Activated T-cell treated with anti-CD3 and anti-CD28 coated beads, Interleukin-2, amount 50 U/mL, for 72 hours (primary cell): ENCODE measurements at regions not wholly inside any gene's neighbourhood (a gene's known extent, or its start where the extent isn't known, plus 50 kb on each side); places are given as distances from the start of the nearest gene placed in this dataset.
"Not testable (repeated sequence)": the region's sequence is repeated elsewhere in the genome, so short reads cannot be mapped to it uniquely, and the experiment has no call there.

Experiments used
- ATAC-seq, 2 donors: fragments of 150-1000 bp; cut with Tn5 transposase; replicated peaks in 1 of 2; 2 replicates each; pipeline ENCODE4 v1.10.0; 2021; ENCODE audit warnings: moderate library complexity in 2 of 2, mild to moderate bottlenecking in 1 of 2
- DNase-seq, 2 donors: peaks; one replicate each; pipeline ENCODE4 v3.0.0; 2021 to 2022; ENCODE audit warnings: mixed read lengths in 1 of 2
- H3K27ac Mint-ChIP-seq: one replicate; pipeline ENCODE4 v1.8.0; 2022; ENCODE audit warnings: mild to moderate bottlenecking, moderate library complexity, mixed read lengths
- H3K27me3 Mint-ChIP-seq: one replicate; pipeline ENCODE4 v1.8.0; 2022; ENCODE audit warnings: low read depth, mixed read lengths
- H3K36me3 Mint-ChIP-seq, 2 donors: one replicate each; pipeline ENCODE4 v1.8.0; 2022; ENCODE audit warnings: mixed read lengths in 2 of 2, mild to moderate bottlenecking in 1 of 2; ENCODE audit not compliant: insufficient read depth in 2 of 2
- H3K4me1 Mint-ChIP-seq: one replicate; pipeline ENCODE4 v1.8.0; 2022; ENCODE audit warnings: low read depth, mixed read lengths
- H3K4me3 Mint-ChIP-seq, 2 donors: one replicate each; pipeline ENCODE4 v1.8.0; 2022; ENCODE audit warnings: mild to moderate bottlenecking in 2 of 2, mixed read lengths in 2 of 2, moderate library complexity in 2 of 2
- H3K9me3 Mint-ChIP-seq, 2 donors: one replicate each; pipeline ENCODE4 v1.8.0; 2022; ENCODE audit warnings: mixed read lengths in 2 of 2

- Mint-ChIP-seq H3K4me3 (no peak overlapping the region), H3K27me3 (peaks cover 14% of the 10 kb centered on the region), H3K9me3 (no peaks in the 10 kb centered on the region), H3K4me1 (no peaks in the 10 kb centered on the region), H3K36me3 (no peaks in the 10 kb centered on the region), H3K27ac (no peak overlapping the region)
- DNase-seq (no peak), ATAC-seq (no peak)
Measured at GRCh38 chr7:1295776-1296355, 63.2 kb downstream of the UNCX start.

- DNase-seq (no peak), ATAC-seq (no peak)
- Mint-ChIP-seq H3K4me1 (no peaks in the 10 kb centered on the region), H3K36me3 (no peaks in the 10 kb centered on the region), H3K27ac (no peak overlapping the region), H3K27me3 (peaks cover 8% of the 10 kb centered on the region), H3K4me3 (no peak overlapping the region), H3K9me3 (no peaks in the 10 kb centered on the region)
Measured at GRCh38 chr7:1296356-1296981, 63.8 kb downstream of the UNCX start.

- ATAC-seq, result no peak
Measured at GRCh38 chr7:1297017-1297960, 64.6 kb downstream of the UNCX start.

GRCh38 chr7:1298051-1298930 is 65.6 kb downstream of the UNCX start:
- no peak for ATAC-seq

More at GRCh38 chr7:1297017-1297960, 64.6 kb downstream of the UNCX start:
- Mint-ChIP-seq H3K27me3 (no peaks in the 10 kb centered on the region), H3K27ac (no peak overlapping the region), H3K36me3 (no peaks in the 10 kb centered on the region), H3K9me3 (no peaks in the 10 kb centered on the region), H3K4me3 (no peak overlapping the region), H3K4me1 (no peaks in the 10 kb centered on the region)
- DNase-seq, result no peak

GRCh38 chr7:1298931-1299885 is 66.5 kb downstream of the UNCX start:
- Mint-ChIP-seq H3K27ac (no peak overlapping the region), H3K4me1 (no peaks in the 10 kb centered on the region), H3K27me3 (no peaks in the 10 kb centered on the region), H3K36me3 (no peaks in the 10 kb centered on the region), H3K9me3 (no peaks in the 10 kb centered on the region), H3K4me3 (no peak overlapping the region)
- ATAC-seq, result no peak
- DNase-seq, result no peak

More at GRCh38 chr7:1298051-1298930, 65.6 kb downstream of the UNCX start:
- no peak overlapping the region for H3K27ac Mint-ChIP-seq
- DNase-seq, result no peak
- H3K27me3 Mint-ChIP-seq, result no peaks in the 10 kb centered on the region
- no peaks in the 10 kb centered on the region for H3K36me3 Mint-ChIP-seq
- no peak overlapping the region for H3K4me3 Mint-ChIP-seq
- H3K4me1 Mint-ChIP-seq, result no peaks in the 10 kb centered on the region
- no peaks in the 10 kb centered on the region for H3K9me3 Mint-ChIP-seq

GRCh38 chr7:1300206-1300605 is 67.5 kb downstream of the UNCX start:
- H3K27me3 Mint-ChIP-seq, result no peaks in the 10 kb centered on the region
- no peaks in the 10 kb centered on the region for H3K36me3 Mint-ChIP-seq
- ATAC-seq, result no peak
- no peak overlapping the region for H3K4me3 Mint-ChIP-seq
- H3K27ac Mint-ChIP-seq, result no peak overlapping the region
- no peak for DNase-seq
- H3K9me3 Mint-ChIP-seq, result no peaks in the 10 kb centered on the region
- H3K4me1 Mint-ChIP-seq, result no peaks in the 10 kb centered on the region

- no peak for ATAC-seq
- no peak overlapping the region for H3K27ac Mint-ChIP-seq
Measured at GRCh38 chr7:1300636-1301035, 68.0 kb downstream of the UNCX start.

GRCh38 chr7:1301054-1301881 is 68.6 kb downstream of the UNCX start:
- H3K27me3 Mint-ChIP-seq, result no peaks in the 10 kb centered on the region
- H3K9me3 Mint-ChIP-seq, result no peaks in the 10 kb centered on the region
- H3K4me3 Mint-ChIP-seq, result no peak overlapping the region
- ATAC-seq (no peak), DNase-seq (no peak)
- H3K4me1 Mint-ChIP-seq, result no peaks in the 10 kb centered on the region
- H3K27ac Mint-ChIP-seq, result no peak overlapping the region
- no peaks in the 10 kb centered on the region for H3K36me3 Mint-ChIP-seq

More at GRCh38 chr7:1300636-1301035, 68.0 kb downstream of the UNCX start:
- Mint-ChIP-seq H3K4me3 (no peak overlapping the region), H3K4me1 (no peaks in the 10 kb centered on the region), H3K9me3 (no peaks in the 10 kb centered on the region), H3K27me3 (no peaks in the 10 kb centered on the region), H3K36me3 (no peaks in the 10 kb centered on the region)
- DNase-seq, result no peak

GRCh38 chr7:1301882-1302251 is 69.2 kb downstream of the UNCX start:
- H3K9me3 Mint-ChIP-seq, result no peaks in the 10 kb centered on the region
- H3K4me1 Mint-ChIP-seq, result no peaks in the 10 kb centered on the region
- no peak overlapping the region for H3K27ac Mint-ChIP-seq
- no peaks in the 10 kb centered on the region for H3K36me3 Mint-ChIP-seq
- H3K27me3 Mint-ChIP-seq, result no peaks in the 10 kb centered on the region
- DNase-seq, result no peak
- no peak for ATAC-seq
- no peak overlapping the region for H3K4me3 Mint-ChIP-seq

- ATAC-seq, result no peak
- DNase-seq, result no peak
- Mint-ChIP-seq H3K27ac (no peak overlapping the region), H3K9me3 (no peaks in the 10 kb centered on the region), H3K4me1 (no peaks in the 10 kb centered on the region), H3K36me3 (no peaks in the 10 kb centered on the region), H3K4me3 (no peak overlapping the region), H3K27me3 (no peaks in the 10 kb centered on the region)
Measured at GRCh38 chr7:1302936-1303335, 70.3 kb downstream of the UNCX start.

GRCh38 chr7:1304011-1304410 is 71.3 kb downstream of the UNCX start:
- not testable (repeated sequence) for H3K27ac Mint-ChIP-seq, H3K36me3 Mint-ChIP-seq, H3K4me1 Mint-ChIP-seq, ATAC-seq, DNase-seq, H3K9me3 Mint-ChIP-seq, H3K4me3 Mint-ChIP-seq, H3K27me3 Mint-ChIP-seq
